Neuron (in vitro differentiated cells): ENCODE measurements at regions not wholly inside any gene's neighbourhood (a gene's known extent, or its start where the extent isn't known, plus 50 kb on each side); places are given as distances from the start of the nearest gene placed in this dataset.

Experiments
- H2AFZ ChIP-seq: one replicate; pipeline ENCODE4 v1.6.1; 2013; ENCODE audit warnings: low read depth, mild to moderate bottlenecking, inconsistent platforms, low read length, moderate library complexity
- H3K27me3 ChIP-seq: one replicate; pipeline ENCODE4 v1.6.1; 2013; ENCODE audit warnings: low read length; ENCODE audit not compliant: insufficient read depth
- H3K36me3 ChIP-seq: one replicate; pipeline ENCODE4 v1.6.1; 2013; ENCODE audit warnings: low read length; ENCODE audit not compliant: insufficient read depth
- H3K4me1 ChIP-seq: one replicate; pipeline ENCODE4 v1.6.1; 2013; ENCODE audit warnings: low read length; ENCODE audit not compliant: insufficient read depth
- H3K4me3 ChIP-seq: 2 replicates; pipeline ENCODE4 v1.5.1; 2013; ENCODE audit warnings: mild to moderate bottlenecking, low read length, moderate library complexity
- H3K9me3 ChIP-seq: one replicate; pipeline ENCODE4 v1.6.1; 2013; ENCODE audit warnings: low read length

DNA sequence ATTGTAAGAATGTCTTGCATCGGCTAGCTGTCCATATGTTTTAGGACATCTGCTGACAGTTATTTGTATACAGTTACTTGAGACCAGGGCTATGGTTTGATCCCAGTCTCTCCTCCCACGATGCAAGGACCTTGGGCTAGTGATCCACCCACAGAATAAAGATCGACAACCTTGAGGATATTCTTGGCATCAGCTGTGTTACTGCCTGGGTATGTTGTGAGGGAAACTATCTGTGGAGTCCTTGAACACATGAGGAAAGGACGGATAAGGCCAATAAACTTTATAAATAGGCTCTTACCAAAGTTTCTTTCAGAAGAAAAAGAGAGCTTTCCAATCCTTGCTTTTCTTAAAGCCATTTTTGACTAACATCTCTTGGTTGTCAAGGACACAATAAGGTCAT is 70.8 kb upstream of the HEY2 start:
- Histone ChIP-seq H3K4me1 (peaks cover 4% of the 10 kb centered on the region), H2AFZ (no peak overlapping the region), H3K27me3 (peaks cover 8% of the 10 kb centered on the region), H3K4me3 (no peak overlapping the region), H3K36me3 (no peaks in the 10 kb centered on the region), H3K9me3 (no peaks in the 10 kb centered on the region)

DNA sequence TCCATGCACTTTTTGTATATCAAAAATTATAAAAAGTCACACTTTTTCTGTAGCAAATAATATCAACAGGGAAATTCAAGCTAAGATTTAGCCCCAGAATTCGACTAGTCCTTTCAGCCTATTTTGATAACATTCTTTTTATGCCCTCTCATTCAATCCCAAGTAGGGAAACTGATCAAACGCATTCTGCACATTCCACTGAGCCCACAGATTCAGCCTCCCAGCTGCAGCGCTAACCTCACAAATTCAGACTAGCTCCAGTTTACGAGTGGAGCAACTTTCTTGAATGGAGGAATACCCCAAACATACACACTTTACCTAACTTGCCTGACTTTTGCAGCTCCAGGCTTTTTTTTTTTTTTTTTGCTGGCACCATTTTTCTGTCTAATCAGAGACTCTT is 70.3 kb upstream of the HEY2 start:
- Histone ChIP-seq H3K27me3 (peaks cover 8% of the 10 kb centered on the region), H3K9me3 (no peaks in the 10 kb centered on the region), H3K4me3 (no peak overlapping the region), H3K36me3 (no peaks in the 10 kb centered on the region), H2AFZ (no peak overlapping the region), H3K4me1 (peaks cover 4% of the 10 kb centered on the region)

DNA sequence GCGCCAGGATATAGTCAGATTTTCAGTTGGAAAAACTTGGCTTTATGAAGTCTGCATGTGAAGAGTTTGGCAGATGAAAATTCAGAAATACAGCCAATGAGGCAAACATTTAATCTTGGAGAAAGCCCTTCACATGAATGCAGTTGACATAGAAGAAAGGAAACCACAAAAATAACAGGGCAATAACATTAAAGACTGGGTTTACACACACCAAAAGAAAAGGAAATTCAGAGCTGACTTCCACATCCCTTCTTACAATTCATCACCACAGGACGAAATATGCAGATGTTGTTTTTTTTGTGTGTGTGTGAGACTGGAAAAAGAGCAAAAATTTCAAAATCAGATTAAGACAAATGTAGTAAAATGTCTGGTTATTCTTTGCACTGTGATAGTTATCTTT is 69.8 kb upstream of the HEY2 start:
- Histone ChIP-seq H3K9me3 (no peaks in the 10 kb centered on the region), H3K4me3 (no peak overlapping the region), H3K4me1 (peaks cover 4% of the 10 kb centered on the region), H2AFZ (no peak overlapping the region), H3K36me3 (no peaks in the 10 kb centered on the region), H3K27me3 (peaks cover 8% of the 10 kb centered on the region)

DNA sequence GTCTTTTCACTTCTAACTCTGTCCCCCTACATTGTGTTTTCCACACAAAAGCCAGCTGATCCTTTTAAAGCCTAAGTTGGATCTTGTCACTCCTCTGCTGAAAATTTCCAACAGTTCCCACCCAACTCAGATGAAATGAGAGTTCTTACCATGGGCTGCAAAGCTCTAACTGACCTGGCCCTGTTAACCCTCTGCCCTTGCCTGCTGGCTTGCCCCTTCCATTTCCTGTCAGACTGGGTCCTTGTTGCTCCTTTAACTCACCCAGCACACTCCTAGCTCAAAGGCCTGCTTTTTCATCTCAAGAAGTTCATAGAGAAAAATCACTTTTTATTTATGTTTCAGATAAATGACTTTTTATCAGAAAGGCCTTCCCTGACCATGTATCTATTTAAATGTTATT is 66.5 kb upstream of the HEY2 start:
- no peak overlapping the region for H3K4me3 ChIP-seq
- peaks cover 2% of the 10 kb centered on the region for H3K27me3 ChIP-seq

DNA sequence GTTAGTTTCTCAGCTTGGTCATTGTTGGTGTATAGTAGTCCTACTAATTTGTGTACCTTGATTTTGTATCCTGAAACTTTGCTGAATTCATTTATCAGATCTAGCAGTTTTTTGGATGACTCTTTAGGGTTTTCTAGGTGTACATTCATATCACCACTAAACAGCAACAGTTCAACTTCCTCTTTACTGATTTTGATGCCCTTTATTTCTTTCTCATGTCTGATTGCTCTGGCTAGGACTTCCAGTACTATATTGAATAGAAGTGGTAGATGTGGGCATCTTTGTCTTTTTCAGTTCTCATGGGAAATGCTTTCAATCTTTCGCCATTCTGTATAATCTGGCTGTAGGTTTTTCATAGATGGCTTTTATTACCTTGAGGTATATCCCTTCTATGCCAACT is 61.3 kb upstream of the HEY2 start:
- H3K4me1 ChIP-seq, result no peaks in the 10 kb centered on the region
- no peaks in the 10 kb centered on the region for H3K9me3 ChIP-seq
- H3K27me3 ChIP-seq, result no peaks in the 10 kb centered on the region
- no peak overlapping the region for H2AFZ ChIP-seq
- no peaks in the 10 kb centered on the region for H3K36me3 ChIP-seq
- H3K4me3 ChIP-seq, result no peak overlapping the region

More for the DNA sequence above, 66.5 kb upstream of the HEY2 start:
- no peaks in the 10 kb centered on the region for H3K9me3 ChIP-seq
- peaks cover 4% of the 10 kb centered on the region for H3K4me1 ChIP-seq
- no peaks in the 10 kb centered on the region for H3K36me3 ChIP-seq
- no peak overlapping the region for H2AFZ ChIP-seq

DNA sequence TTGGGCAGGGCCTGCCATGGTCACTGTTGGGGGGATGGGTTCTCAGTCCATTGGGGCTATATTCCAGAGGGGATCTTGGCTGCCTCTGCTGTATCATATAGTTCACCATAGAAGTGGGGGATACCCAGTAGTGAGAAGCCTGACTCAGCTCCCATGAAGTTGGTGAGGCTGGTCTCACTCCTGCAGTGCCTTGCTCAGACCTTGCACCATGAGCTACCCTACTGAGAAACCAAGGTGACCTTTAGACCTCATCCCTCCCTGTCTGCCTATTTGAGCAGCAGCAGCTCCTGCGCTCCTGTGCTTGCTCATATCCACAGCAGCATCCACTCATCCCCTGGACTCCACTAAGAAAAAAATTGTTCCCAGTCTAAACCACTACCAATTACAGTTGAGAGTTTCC is 56.0 kb upstream of the HEY2 start:
- Histone ChIP-seq H3K4me1 (no peaks in the 10 kb centered on the region), H3K27me3 (peaks cover 8% of the 10 kb centered on the region), H3K9me3 (no peaks in the 10 kb centered on the region), H3K36me3 (no peaks in the 10 kb centered on the region), H2AFZ (no peak overlapping the region), H3K4me3 (no peak overlapping the region)

DNA sequence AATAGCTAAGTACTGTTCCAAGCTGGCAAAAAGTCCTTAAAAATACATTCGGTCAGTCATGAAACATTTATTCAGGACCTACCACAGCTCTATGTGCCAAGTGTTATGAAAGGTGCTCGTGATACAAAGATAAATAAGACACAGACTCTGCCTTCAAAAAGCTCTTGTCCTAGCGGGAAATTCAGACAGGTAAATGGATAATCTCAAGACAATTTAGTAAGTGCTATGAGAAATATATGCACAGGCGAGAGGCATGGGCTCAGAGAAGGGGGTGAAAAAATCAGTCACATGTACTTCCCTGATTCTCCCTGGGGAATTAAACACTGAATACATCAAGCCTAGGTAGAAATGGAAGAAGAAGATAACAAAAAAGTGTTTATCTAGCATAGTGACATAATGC is 49.8 kb upstream of the HEY2 start:
- H3K9me3 ChIP-seq, result no peaks in the 10 kb centered on the region
- H3K27me3 ChIP-seq, result peaks cover 21% of the 10 kb centered on the region
- H3K4me3 ChIP-seq, result no peak overlapping the region
- no peaks in the 10 kb centered on the region for H3K4me1 ChIP-seq
- no peaks in the 10 kb centered on the region for H3K36me3 ChIP-seq
- no peak overlapping the region for H2AFZ ChIP-seq
